Bone marrow (tissue), 2 donors: ENCODE measurements at regions not wholly inside any gene's neighbourhood (a gene's known extent, or its start where the extent isn't known, plus 50 kb on each side); places are given as distances from the start of the nearest gene placed in this dataset.
"Not testable (repeated sequence)": the region's sequence is repeated elsewhere in the genome, so short reads cannot be mapped to it uniquely, and the experiment has no call there.

Experiments used
- DNase-seq, 2 donors: peaks; one replicate each; lab custom pipeline; 2025; lab: John Stamatoyannopoulos, UW

- no peak for DNase-seq
These were observed 436.7 kb downstream of the EFNB2 start for GRCh38 chr13:106098778-106099177.

GRCh38 chr13:106096661-106097092 is 438.8 kb downstream of the EFNB2 start:
- DNase-seq, result no peak

GRCh38 chr13:106095919-106096318 is 439.5 kb downstream of the EFNB2 start:
- DNase-seq, result no peak

GRCh38 chr13:106095406-106095805 is 440.1 kb downstream of the EFNB2 start:
- DNase-seq, result no peak

- no peak for DNase-seq
These were observed 445.5 kb downstream of the EFNB2 start for GRCh38 chr13:106090001-106090400.

GRCh38 chr13:106089261-106089980 is 446.0 kb downstream of the EFNB2 start:
- no peak for DNase-seq

GRCh38 chr13:106088085-106088484 is 447.4 kb downstream of the EFNB2 start:
- no peak for DNase-seq

GRCh38 chr13:106087201-106087600 is 448.3 kb downstream of the EFNB2 start:
- no peak for DNase-seq

- no peak for DNase-seq
These were observed 451.7 kb downstream of the EFNB2 start for GRCh38 chr13:106083620-106084350.

- not testable (repeated sequence) for DNase-seq
These were observed 454.2 kb downstream of the EFNB2 start for GRCh38 chr13:106081221-106081620.

GRCh38 chr13:106078191-106078590 is 457.3 kb downstream of the EFNB2 start:
- DNase-seq, result no peak

GRCh38 chr13:106077017-106077416 is 458.4 kb downstream of the EFNB2 start:
- DNase-seq, result no peak

GRCh38 chr13:106072014-106072413 is 463.4 kb downstream of the EFNB2 start:
- no peak for DNase-seq

GRCh38 chr13:106063591-106064313 is 471.7 kb downstream of the EFNB2 start:
- DNase-seq, result no peak

- no peak for DNase-seq
These were observed 473.7 kb downstream of the EFNB2 start for GRCh38 chr13:106061781-106062180.

GRCh38 chr13:106056851-106057250 is 478.6 kb downstream of the EFNB2 start:
- no peak for DNase-seq

- DNase-seq, result no peak
These were observed 483.2 kb downstream of the EFNB2 start for GRCh38 chr13:106052200-106052767.

- no peak for DNase-seq
These were observed 486.3 kb downstream of the EFNB2 start for GRCh38 chr13:106049171-106049570.

- DNase-seq, result no peak
These were observed 487.1 kb downstream of the EFNB2 start for GRCh38 chr13:106048386-106048785.

GRCh38 chr13:106047859-106048258 is 487.6 kb downstream of the EFNB2 start:
- DNase-seq, result no peak

GRCh38 chr13:106042996-106043581 is 492.4 kb downstream of the EFNB2 start:
- DNase-seq, result no peak

- no peak for DNase-seq
These were observed 494.0 kb downstream of the EFNB2 start for GRCh38 chr13:106041445-106041844.
